Stimulated activated CD4-positive, alpha-beta T cell treated with anti-CD3 and anti-CD28 coated beads, Interleukin-2, amount 100 ng/mL, for 48 hours (primary cell): ENCODE measurements at regions not wholly inside any gene's neighbourhood (a gene's known extent, or its start where the extent isn't known, plus 50 kb on each side); places are given as distances from the start of the nearest gene placed in this dataset.

Experiments used
- DNase-seq, 2 donors: peaks; one replicate each; pipeline ENCODE4 v3.0.0-alpha.2; 2020

GRCh38 chr9:134214386-134214765, 50.0 kb upstream of the RNU6ATAC start:
- DNase-seq, result no peak

DNA sequence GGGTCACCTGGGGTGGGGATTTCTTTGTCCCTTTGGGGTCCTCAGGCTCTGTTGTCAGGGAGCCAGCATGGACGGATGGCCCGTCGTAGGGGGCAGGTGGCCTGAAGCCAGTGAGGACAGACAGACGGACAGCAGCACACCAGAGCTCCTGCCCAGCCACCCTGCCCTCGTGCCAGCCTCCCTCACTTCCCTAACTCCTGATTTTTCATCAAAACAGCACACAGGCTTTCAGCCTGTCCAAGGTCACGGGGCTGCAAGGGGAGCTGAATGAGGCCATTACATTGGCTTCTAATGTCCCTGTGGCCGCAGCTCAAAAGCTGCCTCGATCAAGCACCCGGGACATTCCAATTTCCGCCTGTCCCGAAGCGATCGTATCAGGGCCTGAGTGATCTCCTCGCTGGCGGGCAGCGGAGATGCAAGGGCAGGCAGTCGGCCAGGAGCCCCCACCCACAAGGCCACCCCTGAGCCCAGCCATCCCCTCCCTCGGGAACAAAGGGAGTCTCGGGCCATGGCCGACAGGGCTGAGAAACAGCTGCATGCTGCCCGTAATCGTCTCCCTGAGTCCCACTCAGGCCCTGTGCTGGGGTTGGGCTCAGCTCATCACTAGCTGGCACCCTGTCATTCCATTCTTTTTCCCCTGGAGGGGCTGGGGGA, 50.5 kb upstream of the RNU6ATAC start:
- no peak for DNase-seq

GRCh38 chr9:134215420-134215698, 51.0 kb upstream of the RNU6ATAC start:
- no peak for DNase-seq

GRCh38 chr9:134215699-134216448, 51.5 kb upstream of the RNU6ATAC start:
- DNase-seq, result no peak

GRCh38 chr9:134216449-134216951, 52.1 kb upstream of the RNU6ATAC start:
- no peak for DNase-seq

DNA sequence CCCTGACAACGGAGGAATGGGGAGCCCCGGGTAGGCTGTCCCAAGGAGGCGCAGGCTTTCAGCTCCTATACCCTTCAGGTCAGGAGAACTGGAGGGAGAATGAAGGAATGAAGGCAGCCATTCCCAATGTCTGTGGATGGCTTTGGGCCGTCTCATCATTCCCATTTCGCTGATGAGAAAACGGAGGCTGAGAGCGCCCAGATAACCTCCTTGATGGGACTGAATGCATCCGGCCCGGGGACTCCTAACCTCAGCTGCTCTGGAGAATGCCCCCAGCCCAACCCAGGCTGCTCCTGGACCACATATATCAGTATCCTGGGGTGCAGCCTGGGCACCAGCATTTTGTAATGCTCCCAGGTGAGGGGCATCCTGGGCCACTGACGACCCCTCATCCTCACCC, 52.6 kb upstream of the RNU6ATAC start:
- DNase-seq, result no peak

DNA sequence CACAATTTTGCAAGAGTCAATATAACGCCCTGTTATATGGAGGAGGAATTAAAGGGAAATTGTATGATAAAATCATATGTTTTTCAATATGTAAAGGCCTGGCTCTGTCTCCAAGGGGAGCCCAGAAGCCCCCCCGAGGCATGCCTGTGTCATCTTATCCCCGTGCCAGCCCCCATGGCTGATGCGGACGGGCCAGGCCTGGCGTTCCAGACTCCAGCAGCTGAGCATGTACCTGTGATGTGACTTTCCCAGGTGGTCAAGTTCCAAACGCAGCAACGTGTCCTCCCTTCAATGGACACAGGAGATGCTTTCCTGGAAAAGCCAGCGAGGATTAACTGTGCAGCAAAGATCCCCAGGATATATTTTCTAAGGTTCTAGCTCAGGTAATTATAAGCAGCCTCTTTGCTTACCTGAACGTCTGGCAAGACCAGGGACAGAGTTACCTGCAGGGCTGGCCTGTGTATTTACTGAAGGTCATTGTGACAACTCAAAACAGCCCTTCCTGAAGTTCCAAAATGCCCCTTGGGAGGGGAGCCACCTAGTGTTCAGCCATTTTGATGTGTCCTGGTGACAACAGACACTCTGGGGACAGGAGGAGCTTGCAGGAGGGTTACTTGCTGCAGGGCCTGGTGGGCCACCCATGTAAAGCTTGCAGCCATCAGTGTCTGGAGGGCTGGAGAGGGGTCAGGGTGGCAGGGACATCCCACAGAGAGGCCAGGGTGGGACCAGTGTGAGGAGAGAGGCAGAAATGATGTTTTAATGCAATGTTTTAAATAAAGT, 53.3 kb upstream of the RNU6ATAC start:
- no peak for DNase-seq

DNA sequence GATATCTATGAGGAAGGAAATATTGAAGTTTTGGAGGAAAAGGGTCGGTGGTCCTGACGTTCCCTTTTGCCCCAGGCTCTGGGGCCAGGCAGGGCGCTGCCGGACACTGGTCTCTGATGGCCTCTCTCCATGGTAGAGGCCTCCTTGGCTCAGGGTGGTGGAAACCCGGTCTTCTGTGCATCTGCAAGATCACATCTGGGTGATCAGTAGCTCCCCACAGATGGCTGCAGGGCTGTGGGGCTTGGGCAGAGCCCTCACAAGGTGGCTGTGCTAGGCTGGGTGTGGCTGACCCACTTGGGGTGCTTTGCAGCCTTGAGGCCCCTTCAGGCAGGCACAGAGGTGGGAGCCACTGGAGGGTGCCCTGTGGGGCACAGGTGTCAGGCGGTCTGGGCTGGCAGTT, 53.9 kb upstream of the RNU6ATAC start:
- DNase-seq, result no peak

GRCh38 chr9:134219646-134220060, 55.3 kb upstream of the RNU6ATAC start:
- DNase-seq, result no peak

DNA sequence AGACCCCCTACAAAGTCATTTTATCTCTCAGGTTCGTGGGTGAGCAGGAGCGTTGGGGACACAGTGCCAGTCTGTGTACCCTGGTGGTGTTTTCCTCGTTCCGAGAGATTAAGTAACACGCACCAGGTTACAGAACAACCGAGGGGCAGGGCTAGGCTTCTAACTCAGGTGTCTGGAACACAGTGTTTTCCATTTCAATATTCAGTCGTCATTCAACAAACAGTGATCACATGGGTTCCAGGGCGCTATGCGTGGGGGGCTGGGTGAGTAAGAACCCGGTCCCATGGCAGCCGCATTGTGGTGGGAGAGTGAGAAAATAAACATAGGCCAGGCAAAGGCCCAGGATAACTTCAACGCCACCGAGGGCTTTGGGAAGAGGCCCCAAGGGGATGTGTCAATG, 55.9 kb upstream of the RNU6ATAC start:
- DNase-seq, result no peak

- DNase-seq, result no peak
Measured at GRCh38 chr9:134221273-134222017, 57.1 kb upstream of the RNU6ATAC start.

DNA sequence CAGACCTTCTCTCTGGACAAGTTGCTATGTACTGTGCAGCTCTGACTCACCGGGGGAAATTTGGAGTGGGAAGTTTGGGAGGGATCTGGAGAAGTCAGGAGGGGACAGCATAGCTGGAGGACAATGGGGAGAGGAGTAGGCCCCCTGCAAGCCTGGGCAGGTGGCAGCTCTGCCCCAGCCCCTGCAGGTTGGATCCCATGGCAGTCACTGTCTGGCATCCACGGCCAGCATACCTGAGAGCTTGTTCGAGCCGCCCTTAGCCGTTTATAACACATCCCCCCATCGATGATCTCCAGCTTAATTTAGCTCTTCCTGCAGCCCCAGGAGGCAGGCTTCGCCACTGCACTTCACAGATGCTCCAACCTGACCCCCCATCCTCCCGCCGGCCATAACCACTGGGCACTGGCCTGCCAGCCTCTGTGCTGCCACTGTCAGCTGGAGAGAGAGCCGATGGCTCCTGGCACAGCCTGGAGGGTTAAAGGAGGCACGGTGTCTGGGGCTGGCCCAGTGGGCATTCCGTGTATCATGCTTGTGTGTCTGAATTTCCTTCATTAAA, 57.7 kb upstream of the RNU6ATAC start:
- DNase-seq, result no peak

- DNase-seq, result no peak
Measured at GRCh38 chr9:134223091-134223490, 58.7 kb upstream of the RNU6ATAC start.

GRCh38 chr9:134223591-134224122, 59.3 kb upstream of the RNU6ATAC start:
- DNase-seq, result no peak

GRCh38 chr9:134224127-134224526, 59.8 kb upstream of the RNU6ATAC start:
- DNase-seq, result no peak

DNA sequence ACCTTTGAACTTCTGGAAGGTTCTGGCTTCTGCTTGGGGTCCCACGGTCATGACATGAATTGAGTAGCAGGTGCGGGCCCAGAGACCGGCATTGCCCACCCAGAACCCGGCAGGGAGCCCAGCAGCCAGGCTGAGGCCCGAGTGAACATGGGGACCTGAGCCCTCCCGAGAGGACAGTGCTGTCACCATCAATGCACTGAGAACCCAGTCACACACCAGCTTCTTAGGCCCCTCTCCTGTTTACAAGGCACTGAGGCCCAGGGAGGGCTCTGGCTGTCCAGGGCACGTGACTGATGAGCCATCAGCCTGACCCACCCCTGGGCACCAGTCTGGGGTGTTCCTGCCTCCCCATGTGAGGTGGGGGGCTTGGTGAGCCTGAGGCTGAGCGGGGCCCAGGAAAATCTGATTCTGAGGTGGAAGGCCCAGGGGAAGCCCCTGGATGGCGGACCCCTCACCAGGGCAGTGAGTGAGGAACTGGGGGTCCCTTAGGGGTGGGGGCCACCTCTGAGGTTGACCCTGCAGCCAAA, 60.3 kb upstream of the RNU6ATAC start:
- DNase-seq, result no peak

- DNase-seq, result no peak
Measured at GRCh38 chr9:134225186-134225585, 60.8 kb upstream of the RNU6ATAC start.

- DNase-seq, result no peak
Measured at GRCh38 chr9:134225816-134226215, 61.5 kb upstream of the RNU6ATAC start.

DNA sequence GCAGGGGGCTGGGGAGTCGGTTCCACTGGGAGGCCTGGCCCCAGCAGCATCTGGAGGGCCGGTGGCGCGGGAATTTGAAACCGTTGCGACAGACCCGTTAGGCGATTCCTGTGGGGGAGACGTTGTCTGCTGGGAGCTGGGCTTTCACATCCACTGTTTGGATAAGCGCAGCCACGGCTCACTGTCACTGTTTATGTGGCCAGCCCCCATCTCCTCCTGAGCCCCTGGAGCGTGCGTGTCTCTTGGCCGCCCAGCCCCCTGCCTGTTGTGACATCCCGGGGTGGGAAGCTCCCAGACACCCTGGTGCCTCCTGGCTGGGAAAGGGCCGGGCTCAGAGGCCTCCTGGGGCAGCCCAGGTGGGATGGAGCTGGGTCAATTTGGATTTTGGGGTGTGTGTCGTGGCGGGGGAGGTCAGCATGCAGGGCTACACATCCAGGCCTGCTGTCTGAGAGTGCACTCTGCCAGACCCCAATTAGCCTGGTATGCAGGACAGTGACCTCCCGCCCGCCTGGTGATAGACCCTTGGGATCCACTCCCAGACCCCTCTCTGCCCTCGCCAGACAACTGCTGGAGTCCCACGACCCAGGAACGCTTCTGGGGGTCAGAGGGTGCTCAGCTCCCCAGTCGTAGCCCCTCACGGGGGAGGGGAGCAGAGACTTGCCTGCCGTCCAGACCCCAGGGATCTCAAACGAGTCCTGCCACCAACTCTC, 62.0 kb upstream of the RNU6ATAC start:
- no peak for DNase-seq

GRCh38 chr9:134227451-134228411, 63.4 kb upstream of the RNU6ATAC start:
- DNase-seq, result no peak
